RPMI8226 (cell line): ENCODE measurements at regions not wholly inside any gene's neighbourhood (a gene's known extent, or its start where the extent isn't known, plus 50 kb on each side); places are given as distances from the start of the nearest gene placed in this dataset.

Source experiments
- DNase-seq: peaks from one replicate; pipeline ENCODE4 v3.0.0-alpha.2; 2015

DNA sequence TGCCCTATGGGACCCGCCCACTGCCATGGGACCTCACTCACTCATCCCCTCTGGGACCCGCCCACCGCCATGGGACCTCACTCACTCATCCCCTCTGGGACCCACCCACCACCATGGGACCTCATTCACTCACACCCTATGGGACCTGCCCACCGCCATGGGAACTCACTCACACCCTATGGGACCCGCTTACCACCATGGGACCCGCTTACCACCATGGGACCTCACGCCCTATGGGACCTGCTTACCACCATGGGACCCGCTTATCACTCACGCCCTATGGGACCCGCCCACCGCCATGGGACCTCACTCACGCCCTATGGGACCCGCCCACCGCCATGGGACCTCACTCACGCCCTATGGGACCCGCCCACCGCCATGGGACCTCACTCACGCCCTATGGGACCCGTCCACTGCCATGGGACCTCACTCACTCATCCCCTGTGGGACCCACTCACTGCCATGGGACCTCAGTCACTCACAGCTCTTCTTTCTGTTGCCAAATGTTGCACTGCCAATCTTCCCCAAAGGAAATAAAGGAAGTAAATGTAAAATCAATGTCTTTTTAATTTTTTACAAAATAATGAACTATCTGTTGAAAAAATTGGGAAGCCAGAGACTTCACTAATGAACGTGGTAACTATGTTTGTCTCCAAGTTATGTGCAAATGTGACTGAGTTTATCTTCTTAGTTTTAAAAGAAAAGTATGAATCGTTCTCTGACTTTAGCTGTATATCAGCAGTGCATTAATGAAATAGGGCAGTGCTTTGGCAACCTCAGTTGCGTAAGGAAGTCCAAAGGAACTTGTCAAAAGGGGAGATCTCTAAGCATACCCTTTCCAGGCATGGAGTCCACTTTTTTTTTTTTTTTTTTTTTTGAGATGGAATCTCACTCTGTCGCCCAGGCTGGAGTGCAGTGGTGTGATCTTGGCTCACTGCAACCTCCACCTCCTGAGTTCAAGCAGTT lies 101.5 kb upstream of the MGAT5 start:
- no peak for DNase-seq

DNA sequence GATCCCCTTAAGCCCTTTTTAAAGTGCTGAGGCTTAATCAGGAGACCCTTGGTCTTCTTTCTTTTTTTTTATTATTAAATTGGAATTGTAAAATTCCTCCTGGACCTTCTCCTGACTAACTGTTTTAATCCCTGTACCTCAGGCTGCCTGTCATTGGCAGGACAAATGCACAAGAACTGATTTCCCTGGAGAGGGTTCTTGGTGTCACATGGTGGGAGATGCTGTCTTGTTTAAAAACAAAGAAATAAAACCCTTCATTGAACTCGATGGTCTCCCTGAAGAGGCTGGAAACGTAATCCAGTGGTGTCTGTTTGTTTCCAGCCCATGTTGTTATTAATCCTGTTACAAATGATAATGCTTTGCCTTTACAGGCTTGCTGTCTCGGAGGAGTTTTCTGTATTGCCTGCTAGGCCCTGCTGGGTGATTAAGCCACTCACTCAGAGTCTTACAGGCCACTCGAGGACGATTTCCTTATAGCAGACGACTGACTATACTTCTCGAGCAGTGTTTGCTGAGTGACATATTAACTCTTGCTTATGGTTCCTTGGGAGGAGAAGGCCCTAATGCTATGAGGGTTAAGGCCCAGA lies 100.5 kb upstream of the MGAT5 start:
- DNase-seq, result peak; percentile 4

DNA sequence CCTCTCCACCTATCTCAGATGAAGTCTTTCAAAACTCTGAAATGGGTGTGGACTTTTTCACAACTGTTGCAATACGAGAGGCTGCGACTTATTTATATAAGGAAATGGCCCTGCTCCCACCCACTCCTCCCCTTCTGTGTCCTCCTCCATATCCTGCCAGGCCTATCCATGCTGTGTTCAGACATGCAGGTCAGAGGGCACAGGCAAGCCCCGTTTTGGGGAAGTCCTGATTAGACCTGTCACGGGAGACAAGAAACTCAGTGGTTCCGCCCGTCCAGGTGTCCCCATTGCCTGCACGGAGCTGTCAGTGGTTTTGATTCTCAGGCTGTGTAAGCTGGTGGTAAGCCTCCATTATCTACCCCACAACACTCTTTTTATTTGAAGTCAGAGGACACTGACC lies 99.6 kb upstream of the MGAT5 start:
- DNase-seq, result no peak

DNA sequence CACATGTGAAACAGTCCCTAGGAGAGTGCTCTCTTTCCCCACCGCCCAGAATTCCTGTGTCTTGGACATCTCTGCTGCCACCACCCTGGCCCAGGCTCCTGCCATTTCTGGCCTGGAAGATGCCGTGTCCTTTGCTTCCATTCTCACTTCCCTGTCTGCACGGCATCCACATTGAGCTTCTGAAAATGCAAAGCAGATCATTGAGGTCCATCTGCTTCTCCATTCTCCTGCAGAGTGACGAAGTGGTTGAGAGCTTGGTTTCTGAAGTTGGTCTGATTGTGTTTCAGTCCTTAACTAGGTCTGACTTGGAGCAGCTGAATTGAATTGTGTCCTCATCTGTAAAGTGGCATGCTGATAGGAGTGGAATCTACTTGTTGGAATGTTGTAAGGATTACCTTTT lies 98.7 kb upstream of the MGAT5 start:
- DNase-seq, result no peak

DNA sequence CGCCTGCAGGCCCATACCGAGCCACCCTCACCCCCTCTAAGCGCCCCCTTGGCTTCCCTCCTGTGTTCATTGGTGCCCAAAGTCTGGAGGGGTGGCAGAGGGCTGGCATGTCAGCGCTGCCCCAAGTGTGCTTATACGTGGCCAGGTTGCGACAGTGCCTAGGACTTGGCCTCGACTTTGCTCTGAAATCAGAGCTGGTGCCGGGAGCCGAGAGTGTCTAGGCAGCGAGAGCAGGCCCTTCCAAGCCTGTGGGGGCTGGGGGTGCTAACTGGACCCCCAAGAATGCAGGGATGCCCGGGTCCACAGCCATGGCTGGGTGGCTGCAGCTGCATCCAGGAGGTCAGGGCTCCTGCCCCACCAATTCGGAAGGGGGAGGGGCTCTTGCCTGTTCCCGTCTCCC lies 95.6 kb upstream of the MGAT5 start:
- no peak for DNase-seq

DNA sequence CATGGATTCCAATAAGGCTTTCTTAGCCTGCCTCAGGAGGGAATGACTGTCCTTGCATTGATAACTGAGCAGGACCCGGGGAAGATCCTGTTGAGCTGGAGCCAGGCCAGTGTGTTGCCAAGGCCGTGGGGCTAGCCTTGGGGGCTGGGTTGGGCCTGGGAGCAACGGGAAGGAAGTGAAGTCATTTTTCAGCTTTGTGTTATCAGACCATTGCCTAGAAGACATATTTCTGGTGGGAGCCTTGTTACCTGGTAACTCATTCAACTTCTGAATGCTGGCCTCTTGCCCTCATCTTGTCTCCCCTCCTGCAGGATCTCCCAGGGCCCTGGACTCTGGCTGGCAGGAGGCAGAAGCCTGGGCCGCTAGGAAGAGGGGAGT lies 92.7 kb upstream of the MGAT5 start:
- DNase-seq, result no peak

DNA sequence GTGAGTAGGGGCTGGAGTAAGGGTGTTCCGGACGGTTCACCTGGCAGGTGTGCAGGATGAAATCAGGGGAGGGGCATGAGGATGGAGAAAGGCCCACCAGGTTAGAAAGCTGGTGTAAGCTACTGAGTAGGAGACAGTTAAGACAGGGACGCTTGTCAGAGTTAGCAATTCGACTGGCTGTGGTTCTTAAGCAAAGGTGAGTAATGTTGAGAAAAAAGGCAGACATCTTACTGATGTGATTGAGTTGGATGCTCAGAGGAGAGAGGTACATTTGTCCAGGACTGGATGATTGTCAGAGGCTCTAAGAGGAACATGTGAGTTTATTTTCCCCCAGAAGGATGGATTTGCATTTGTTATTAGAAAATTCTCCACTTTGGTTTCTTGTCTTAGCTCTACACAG lies 90.5 kb upstream of the MGAT5 start:
- DNase-seq, result no peak

DNA sequence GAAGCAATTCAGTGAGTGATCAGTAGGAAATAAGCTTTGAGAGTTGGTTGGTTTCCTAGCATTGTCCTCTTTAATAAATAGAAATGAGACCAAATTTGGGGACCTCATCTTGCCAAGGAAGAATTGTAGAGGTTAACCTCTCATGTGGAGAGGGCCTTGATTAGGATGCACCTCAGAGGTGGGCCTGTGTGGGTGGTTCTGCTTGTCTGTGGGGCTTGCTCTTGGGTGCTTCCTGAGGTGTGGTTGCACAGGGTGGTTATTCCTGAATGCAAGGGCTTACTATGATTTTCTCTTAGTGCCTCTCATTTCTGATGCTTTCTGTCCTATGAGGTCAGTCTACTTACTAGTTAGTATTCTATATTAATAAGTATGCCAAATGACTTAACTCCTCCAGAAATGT lies 89.6 kb upstream of the MGAT5 start:
- DNase-seq, result no peak

DNA sequence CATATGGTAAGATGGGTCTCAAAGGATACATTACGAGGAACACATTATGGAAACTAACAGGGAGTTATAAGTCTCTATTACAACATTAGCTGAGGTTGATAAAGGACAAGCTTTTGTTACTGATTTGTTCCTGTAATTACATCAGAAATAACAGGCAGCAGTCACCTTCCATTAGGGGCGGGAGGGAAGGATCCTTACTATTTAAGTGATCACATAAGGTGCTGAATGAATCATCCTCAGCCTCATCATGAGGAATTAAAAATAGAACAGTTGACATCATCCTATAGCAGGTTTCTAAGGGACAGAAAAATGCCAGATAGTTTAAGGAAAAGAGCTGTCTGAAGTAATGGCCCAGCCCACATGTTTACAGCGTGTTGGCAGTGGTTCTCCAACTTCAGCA lies 86.9 kb upstream of the MGAT5 start:
- DNase-seq, result no peak

DNA sequence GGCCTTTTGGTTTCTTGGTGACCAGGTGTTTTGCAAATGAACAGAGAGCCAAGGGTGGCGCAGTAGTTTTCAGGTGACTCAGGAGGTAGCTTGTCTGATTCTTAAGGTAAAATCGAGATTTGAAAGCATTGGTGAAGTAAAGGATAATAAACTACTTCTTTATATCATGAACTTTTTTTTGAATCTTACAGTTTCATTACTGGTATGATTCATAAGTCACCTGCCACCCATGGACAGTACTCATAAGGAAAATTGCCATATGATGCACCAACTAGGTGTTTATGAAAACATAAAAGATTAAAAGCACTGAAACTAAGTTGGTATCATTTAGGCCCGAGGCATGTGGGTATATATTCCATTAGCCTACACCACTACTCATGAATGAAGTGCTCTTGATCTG lies 84.1 kb upstream of the MGAT5 start:
- no peak for DNase-seq

DNA sequence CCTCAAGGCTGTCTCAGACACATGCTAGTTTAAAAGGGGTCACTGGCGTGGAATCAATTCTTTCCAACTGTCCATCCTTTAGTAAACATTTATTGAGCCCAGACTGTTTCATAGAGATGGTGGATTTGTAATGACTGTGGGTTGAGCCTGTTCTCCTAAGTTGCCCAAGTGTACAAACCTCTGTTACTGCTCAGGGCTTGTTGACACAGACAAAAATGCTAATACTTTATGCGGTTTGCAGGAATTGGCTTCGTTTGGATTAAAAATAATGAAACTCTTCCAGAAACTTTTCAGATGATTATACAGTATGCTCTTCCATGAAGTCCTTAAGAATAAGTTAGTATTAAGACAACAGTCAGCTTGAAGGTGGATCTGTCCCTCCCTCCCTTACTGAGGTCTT lies 83.6 kb upstream of the MGAT5 start:
- no peak for DNase-seq

DNA sequence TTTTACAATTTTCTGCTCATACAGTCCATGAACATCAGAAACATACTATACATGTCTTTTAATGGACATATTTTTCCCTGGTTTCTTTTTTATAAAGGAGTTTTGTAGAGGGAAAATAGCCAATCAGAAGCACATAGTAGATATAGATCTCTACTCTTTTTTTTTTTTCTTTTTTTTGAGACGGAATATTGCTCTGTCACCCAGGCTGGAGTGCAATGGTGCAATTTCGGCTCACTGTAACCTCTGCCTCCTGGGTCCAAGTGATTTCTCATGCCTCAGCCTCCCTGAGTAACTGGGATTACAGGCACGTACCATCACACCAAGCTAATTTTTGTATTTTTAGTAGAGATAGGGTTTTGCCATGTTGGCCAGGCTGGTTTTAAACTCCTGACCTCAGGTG lies 83.2 kb upstream of the MGAT5 start:
- DNase-seq, result no peak

DNA sequence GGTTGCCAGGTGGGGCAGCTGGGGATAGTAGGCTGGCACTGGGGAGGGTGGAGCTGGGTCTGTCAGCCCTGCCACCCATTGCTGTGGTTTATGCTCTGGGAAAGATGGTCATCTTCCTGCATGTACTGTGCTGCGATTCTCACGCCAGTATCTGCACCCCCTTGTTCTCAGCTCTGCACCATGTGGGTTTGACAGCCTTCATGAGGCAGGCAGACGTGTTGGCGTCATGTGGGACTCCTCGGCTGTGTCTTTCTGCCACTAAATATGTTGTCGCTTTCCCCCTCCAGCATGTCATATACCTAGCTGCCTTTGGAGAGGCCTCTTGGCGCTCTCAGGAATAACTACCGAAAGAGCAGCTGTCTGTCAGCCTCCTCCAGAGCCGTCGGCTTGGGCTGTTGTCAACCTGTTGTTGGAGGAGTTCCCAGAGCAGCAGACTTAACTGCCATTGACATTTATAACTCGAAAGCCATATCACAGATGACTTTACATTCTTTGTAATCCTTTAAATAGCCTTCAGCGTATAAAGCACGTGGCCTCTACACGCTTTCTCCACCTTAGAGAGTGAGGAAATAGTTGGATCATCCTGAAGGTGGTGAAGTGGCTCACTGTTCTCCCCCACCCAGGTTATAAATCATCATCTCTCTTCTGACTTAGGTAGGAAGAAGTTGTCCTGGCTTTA lies 80.4 kb upstream of the MGAT5 start:
- no peak for DNase-seq

DNA sequence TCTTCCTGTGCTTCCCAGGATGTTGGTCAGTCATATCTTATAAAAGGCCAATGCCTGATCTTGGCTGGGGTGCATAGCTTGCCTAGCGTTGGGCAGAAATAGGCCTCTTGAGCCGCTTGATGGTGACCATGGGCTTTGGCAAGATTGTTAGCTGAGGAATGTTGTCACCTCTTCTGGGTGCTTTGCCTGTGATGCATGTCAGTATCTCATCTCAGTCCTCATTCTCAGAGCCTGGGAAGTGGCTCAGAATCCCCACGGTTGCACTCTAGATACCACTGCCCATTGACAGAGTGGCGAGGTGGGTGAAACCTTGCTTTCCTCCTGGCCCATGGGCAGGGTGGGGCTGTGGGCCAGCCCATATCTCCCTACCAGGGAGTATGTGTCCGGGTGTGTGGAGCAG lies 79.2 kb upstream of the MGAT5 start:
- no peak for DNase-seq

DNA sequence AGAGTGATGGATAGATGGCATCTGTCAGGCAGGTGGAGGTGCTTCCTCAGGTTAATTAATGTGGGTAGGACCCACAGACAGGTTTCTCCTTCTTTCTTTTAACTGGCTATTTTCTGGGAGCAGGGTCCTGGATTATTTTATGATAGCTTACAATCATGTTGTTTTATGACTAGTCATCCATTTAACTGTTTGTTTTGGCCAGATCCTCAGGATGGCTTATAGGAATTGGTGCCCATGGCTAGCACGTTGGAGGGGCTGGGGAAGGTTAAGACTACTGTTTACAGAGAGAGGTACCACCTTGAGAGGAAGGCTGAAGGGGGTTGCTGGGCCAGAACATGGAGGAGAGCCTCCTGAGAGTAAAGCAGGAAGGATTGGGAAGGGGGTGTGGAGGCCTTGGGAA lies 78.0 kb upstream of the MGAT5 start:
- no peak for DNase-seq

DNA sequence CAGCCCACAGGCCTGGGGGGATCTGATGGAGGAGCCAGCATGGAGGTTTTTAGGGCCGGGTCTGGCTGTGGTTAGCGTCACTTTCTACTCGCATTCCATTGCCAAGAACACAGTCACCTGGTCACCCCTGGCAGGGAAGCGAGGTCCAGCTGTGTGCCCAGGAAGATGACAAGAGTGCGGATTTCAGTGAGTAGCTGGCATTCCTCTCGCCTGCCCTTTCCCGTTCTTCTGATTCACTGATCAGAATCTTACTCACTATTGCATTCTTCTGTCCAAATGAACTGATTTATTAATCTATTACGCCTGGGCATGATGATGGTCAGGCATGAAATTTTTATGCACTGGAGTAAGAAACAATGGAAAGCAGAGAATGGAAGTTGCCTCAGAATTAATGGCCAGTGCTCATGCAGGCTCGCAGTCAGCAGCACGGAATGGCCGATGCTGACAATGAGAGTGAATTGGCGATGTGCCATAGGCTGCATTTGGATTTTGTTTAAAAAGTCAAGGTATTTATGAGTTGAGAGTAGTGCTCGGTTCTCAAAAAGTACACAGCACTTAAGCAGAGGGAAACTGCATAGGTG lies 76.4 kb upstream of the MGAT5 start:
- DNase-seq, result no peak

DNA sequence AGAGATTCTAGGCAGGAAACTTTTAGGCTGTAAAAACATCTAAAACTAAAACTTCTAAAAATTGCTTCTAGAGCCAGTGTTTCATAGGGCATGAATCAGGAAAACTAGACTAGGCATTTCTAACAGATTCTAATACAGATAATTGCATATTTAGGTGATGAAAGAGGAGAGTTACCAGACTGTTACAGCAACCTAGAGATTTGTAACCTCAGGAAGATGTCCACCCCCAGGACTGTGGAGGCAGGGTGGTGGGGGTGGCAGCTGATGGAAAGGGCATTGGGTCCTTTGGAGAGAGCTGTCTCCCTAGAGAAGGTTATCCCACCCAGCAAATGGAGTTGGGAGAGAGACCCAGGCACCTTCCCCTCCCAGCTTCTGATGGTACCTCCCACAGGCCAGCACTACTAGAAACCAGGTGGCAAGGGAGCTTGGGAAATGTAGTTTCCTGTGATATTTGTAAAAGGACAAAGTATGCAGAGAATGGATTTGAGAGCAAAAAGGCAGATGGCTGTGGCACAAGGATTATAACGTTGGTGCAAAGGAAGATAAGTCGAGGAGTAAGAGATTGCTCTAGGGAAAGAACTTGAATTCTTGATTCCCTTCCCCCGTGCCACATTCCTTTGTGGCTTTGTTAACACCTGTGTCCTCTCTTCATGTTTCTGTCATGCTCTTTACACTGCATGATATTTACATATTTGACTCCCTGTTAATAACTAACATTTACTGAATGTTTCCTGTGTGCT lies 75.6 kb upstream of the MGAT5 start:
- DNase-seq, result peak; percentile 23

DNA sequence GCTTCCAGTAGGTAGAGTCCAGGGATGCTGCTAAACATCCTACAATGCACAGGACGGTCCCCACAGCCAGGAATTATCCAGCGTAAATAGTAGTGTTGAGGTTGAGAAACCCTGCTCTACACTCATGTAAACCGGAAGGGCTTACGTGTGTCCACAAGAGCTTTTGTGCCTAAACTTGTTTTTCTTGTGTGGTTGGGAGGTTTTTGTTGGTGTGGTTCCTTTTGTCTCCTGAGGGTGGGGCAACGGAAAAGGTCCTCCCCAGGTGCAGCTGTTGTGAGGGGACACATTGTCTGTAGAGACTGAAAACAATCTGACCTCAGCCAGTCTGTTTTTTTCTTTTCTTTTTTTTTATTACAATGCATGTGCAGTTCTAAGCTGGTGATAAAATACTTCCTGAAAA lies 72.7 kb upstream of the MGAT5 start:
- peak; percentile 90 for DNase-seq

DNA sequence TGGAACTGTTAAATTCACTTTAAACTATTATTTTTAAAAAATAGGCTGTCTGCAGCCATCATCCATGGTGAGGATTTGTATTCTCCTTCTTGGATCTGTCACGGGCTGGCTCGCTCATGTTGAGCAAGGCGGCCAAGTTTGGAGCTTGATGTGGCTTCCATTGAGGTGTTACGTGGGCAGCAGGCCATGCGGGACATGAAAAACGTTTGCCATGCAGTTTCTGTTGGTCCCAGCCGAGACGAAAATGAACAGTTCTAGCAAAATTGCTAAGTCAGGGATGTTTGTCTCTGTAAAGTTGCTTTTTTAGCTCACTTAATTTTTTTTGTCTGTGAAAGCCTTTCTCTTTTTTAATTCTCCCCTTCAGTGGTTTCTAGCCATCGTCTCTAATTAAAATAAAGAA lies 70.2 kb upstream of the MGAT5 start:
- peak; percentile 90 for DNase-seq

DNA sequence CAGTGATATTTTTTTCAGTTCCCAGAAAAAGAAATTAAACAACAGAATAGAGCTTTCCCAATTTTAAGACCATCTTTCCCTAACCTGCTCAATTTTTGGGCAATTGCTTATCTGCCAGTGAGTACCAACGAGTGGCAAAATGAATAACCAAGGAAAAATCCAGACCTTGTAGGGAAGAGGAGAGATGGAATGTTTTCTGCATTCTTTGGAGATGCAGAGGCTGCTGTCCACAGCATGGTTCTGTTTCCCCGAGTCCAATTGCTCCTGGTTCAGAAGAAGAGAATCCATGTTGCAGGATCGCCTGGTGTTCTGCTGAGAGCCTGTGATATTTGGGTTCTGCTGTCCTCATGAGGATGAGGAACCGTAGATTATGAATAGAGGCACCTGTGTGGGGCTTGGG lies 68.2 kb upstream of the MGAT5 start:
- no peak for DNase-seq

DNA sequence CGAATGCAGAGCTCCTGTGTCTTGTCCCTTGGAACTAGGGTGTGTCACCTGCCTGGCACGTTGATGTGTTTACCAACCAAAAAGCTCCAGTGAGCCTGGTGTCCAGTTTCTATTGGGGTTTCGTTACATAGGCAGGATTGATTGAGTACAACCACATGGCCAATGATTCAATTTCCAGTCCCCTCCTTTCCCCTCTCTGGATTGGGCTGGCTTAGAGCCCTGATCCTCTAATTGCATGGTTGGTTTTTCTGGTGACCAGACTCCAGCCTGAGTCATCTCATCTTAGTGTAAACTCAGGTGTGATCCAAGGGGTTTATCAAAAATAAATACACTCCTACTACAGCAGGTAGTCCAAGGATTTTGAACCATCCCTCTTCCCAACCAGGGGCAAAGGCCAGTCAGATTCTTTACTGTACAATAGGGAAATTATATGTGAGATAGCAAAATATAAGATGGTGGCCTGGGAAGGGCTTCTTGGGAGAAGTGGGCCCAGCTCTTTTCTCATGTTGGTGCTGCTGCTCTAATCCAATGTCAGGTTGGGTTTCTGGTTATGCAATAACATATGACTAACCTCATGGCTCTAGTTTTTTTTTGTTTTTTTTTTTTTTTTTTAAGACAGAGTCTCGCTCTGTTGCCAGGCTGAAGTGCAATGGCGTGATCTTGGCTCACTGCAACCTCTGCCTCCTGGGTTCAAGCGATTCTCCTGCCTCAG lies 64.7 kb upstream of the MGAT5 start:
- no peak for DNase-seq

DNA sequence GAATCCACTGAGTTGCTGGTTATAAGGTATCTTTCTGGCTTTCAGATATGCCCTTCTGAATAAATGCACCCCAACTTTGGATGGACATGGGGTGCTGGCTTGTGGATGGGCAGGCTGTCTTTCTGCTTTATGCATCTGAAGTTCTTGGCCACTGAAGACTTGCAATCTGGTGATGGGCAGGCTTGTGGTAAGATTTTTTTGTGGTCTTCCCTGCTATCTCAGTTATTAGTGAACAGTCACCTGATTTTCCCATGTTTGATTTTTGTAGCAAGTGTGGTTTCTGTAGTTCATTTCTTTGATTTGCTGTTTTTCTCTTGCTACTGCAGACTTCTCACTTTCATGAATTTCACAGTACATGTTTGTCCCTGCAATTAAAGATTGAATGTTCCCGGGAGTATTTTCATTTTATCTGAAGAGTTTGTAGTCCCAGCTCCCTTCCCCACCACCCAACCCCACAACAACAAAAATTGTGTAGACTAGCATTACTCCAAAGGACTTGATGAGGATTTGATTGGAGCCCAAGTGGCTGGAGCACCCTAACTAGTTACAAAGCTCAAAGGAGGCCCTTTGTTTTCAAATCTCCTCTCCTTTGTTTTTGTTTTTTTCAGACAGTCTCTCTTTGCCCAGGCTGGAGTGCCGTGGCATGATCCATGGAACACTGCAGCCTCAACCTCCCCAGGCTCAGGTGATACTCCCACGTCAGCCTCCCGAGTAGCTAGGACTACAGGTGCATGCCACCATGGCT lies 63.6 kb upstream of the MGAT5 start:
- no peak for DNase-seq
